Stimulated activated CD8-positive, alpha-beta memory T cell treated with anti-CD3 and anti-CD28 coated beads, Interleukin-12 subunit alpha, Interleukin-12 subunit beta, amount 100 ng/mL, for 4 hours (primary cell): ENCODE measurements at regions not wholly inside any gene's neighbourhood (a gene's known extent, or its start where the extent isn't known, plus 50 kb on each side); places are given as distances from the start of the nearest gene placed in this dataset.

ENCODE experiments used
- DNase-seq: peaks from one replicate; pipeline ENCODE4 v3.0.0-alpha.2; 2020; ENCODE audit warnings: low read depth

- no peak for DNase-seq
These were observed 347.0 kb downstream of the CYRIA start for GRCh38 chr2:16318474-16319195.

- no peak for DNase-seq
These were observed 347.6 kb downstream of the CYRIA start for GRCh38 chr2:16318051-16318450.

- DNase-seq = no peak
These were observed 348.3 kb downstream of the CYRIA start for GRCh38 chr2:16317211-16317830.

GRCh38 chr2:16316456-16317210 is 349.0 kb downstream of the CYRIA start:
- DNase-seq = no peak

GRCh38 chr2:16315908-16316307 is 349.7 kb downstream of the CYRIA start:
- no peak for DNase-seq

GRCh38 chr2:16315458-16315835 is 350.2 kb downstream of the CYRIA start:
- no peak for DNase-seq

GRCh38 chr2:16314691-16315457 is 350.8 kb downstream of the CYRIA start:
- DNase-seq = no peak

GRCh38 chr2:16314001-16314400 is 351.6 kb downstream of the CYRIA start:
- no peak for DNase-seq

GRCh38 chr2:16313235-16313975 is 352.2 kb downstream of the CYRIA start:
- no peak for DNase-seq

GRCh38 chr2:16312771-16313170 is 352.9 kb downstream of the CYRIA start:
- no peak for DNase-seq

- DNase-seq = no peak
These were observed 353.9 kb downstream of the CYRIA start for GRCh38 chr2:16311521-16312440.

- DNase-seq = no peak
These were observed 356.8 kb downstream of the CYRIA start for GRCh38 chr2:16308816-16309215.

GRCh38 chr2:16304876-16305590 is 360.6 kb downstream of the CYRIA start:
- no peak for DNase-seq

GRCh38 chr2:16303761-16304160 is 361.9 kb downstream of the CYRIA start:
- no peak for DNase-seq

GRCh38 chr2:16303273-16303577 is 362.4 kb downstream of the CYRIA start:
- no peak for DNase-seq

- no peak for DNase-seq
These were observed 362.3 kb downstream of the MYCN start for GRCh38 chr2:16302431-16303272.

GRCh38 chr2:16301961-16302360 is 361.6 kb downstream of the MYCN start:
- DNase-seq = no peak

- no peak for DNase-seq
These were observed 358.5 kb downstream of the MYCN start for GRCh38 chr2:16298866-16299265.
